RWPE1 (cell line): ENCODE measurements at regions not wholly inside any gene's neighbourhood (a gene's known extent, or its start where the extent isn't known, plus 50 kb on each side); places are given as distances from the start of the nearest gene placed in this dataset.

Source experiments
- CTCF ChIA-PET: fragments of 350-600 bp; sonication (Branson Sonifier 250); formaldehyde crosslinking; extraction: SDS; loops from one replicate; lab custom pipeline; 2021; lab: Yijun Ruan, JAX
- POLR2A ChIA-PET: fragments of 400-600 bp; formaldehyde crosslinking; extraction: SDS; loops from one replicate; lab custom pipeline; 2020; ENCODE audit warnings: antibody characterized with exemption; ENCODE audit not compliant: low non-redundant PET; lab: Yijun Ruan, JAX
- DNase-seq: peaks from one replicate; pipeline ENCODE4 v3.0.0; 2012; ENCODE audit warnings: low spot score
- H3K27ac ChIP-seq: fragments of 450-650 bp; 2 replicates; pipeline ENCODE4 v1.5.1; 2017
- TF ChIP-seq, protein P1 (sequence below): fragments of 450-650 bp; conservative IDR thresholded peaks from 2 replicates; pipeline ENCODE4 v1.5.1; 2017; ENCODE audit warnings: low read depth, mild to moderate bottlenecking

DNA sequence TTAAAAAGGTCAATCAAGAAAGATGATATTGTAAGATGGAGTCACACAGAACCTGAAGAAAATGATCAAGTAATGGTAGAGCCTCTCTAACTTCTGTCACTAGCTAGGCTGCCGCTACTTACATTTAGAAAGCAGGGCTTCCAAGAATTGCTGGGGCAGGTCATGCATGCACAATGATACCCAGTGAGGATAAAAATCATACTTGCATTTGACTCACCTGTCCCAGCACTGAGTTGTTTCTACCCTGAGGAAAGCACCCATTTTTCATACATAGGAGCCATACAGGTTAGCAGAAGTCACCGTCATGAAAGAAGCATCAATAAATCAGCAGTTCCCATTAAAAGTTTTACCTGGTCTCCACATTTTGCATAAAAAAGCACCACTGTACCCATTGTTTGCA lies 662.3 kb upstream of the FANCL start:
- no peak for DNase-seq
- POLR2A ChIA-PET: no interaction called here
- CTCF ChIA-PET: no interaction called here
- H3K27ac ChIP-seq: no peak overlapping the region
- TF ChIP-seq, protein P1, sequence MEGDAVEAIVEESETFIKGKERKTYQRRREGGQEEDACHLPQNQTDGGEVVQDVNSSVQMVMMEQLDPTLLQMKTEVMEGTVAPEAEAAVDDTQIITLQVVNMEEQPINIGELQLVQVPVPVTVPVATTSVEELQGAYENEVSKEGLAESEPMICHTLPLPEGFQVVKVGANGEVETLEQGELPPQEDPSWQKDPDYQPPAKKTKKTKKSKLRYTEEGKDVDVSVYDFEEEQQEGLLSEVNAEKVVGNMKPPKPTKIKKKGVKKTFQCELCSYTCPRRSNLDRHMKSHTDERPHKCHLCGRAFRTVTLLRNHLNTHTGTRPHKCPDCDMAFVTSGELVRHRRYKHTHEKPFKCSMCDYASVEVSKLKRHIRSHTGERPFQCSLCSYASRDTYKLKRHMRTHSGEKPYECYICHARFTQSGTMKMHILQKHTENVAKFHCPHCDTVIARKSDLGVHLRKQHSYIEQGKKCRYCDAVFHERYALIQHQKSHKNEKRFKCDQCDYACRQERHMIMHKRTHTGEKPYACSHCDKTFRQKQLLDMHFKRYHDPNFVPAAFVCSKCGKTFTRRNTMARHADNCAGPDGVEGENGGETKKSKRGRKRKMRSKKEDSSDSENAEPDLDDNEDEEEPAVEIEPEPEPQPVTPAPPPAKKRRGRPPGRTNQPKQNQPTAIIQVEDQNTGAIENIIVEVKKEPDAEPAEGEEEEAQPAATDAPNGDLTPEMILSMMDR: no peak

DNA sequence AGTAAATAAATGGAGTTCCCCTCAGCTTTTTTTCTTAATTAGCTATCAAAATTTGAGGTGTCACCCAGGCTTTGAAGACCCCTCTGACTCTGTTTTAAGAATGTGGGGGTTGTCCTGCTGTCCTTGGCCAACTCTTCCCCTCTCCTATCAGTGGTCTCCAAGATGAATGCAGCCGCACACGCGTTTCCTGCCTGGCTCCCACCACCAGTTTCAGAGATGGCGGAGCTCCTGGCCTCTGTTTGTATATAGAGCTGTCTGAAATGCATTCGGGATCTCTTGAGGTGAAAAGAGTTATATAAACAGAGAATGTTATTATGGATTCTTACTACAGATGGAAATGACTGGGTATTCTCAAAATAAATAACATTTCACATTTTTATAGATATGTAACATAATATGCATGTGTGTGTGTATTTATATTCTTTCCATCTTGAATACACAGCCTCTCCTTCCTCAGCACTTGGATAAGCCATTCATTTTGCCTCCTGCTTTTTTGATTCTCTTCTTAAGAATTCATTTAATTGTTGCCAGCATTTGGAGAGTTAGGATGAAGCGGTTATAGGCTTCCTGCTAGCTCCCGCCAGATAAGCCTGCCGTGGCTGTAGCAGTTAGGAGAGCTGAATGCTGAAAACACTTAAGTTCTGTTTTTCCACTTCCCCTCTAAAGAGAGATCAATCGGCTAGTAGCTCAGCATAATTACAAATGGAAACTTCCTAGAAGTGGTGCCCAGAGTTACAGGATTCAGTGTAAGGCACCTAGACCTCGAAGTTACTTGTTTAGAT lies 659.3 kb upstream of the FANCL start:
- H3K27ac ChIP-seq: no peak overlapping the region
- TF ChIP-seq, protein P1: no peak
- no peak for DNase-seq
- ChIA-PET POLR2A (no interaction called here), CTCF (interaction anchor here (0.6 kb wide), 1 partner anchor 202 kb away, joined by 3 read pairs; no protein-coding TSS in a partner anchor)

DNA sequence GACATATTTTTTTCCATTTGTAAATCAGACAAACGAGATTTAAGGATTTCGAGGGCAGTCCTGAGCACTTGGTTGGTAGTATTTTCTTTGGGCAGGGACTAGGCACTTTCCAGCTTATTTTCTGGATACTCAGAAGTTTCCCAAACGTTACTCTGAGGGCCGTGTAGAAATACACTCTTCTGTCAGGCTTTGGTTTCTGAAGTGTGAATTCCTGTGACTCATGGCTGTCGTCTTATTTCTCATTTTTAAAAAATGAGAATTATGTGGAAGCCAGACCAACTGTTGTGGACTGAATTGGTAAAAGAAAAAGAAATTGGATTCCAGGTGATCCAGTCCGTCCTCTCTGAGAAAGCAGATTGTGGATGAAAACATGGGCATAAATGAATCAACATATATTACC lies 658.6 kb upstream of the FANCL start:
- no peak for DNase-seq
- TF ChIP-seq, protein P1: no peak
- no peak overlapping the region for H3K27ac ChIP-seq
- ChIA-PET CTCF (interaction anchor here (0.7 kb wide), 1 partner anchor 126 kb away, joined by 3 read pairs; no protein-coding TSS in a partner anchor), POLR2A (no interaction called here)

DNA sequence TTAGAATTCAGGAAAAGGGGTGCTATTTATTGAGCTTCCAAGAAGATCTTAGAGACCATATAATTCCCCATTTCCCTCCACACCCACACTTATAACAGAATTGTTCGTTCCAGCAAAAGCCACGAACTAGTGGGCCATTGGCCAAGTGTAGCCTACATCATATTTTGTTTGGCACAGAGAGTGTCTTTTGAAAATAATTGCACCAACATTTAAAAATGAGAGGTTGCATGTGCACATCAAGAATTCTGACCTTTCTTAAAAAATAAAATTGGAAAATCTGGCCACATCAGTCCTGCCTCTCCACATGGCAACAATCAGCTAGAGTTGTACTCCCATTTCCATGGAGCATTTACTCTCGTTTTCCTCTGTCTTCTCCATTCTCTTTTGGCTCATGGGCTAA lies 655.5 kb upstream of the FANCL start:
- POLR2A ChIA-PET: no interaction called here
- CTCF ChIA-PET: no interaction called here
- TF ChIP-seq, protein P1: no peak
- DNase-seq: no peak
- no peak overlapping the region for H3K27ac ChIP-seq

DNA sequence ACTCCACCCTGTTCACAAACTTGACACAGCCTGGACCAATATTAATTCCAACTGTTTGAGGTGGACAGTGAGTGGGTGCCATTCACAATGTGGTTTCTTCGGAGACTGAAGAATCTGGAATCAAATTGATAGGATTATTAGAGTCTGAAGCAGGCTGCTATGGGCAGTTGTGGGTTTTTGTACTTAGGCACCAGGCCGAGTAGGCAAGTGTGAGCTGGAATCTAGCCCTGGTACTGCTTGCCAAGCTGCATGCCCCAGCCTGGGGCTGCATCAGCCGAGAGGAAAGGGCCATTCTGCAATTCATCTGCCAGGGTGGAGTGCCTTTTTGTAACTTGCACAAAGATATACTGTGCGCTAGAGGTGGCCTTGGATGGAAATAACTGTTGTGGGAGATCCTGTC lies 654.7 kb upstream of the FANCL start:
- ChIA-PET CTCF (no interaction called here), POLR2A (no interaction called here)
- TF ChIP-seq, protein P1: no peak
- no peak for DNase-seq
- peak overlapping the region; percentile 80 for H3K27ac ChIP-seq

DNA sequence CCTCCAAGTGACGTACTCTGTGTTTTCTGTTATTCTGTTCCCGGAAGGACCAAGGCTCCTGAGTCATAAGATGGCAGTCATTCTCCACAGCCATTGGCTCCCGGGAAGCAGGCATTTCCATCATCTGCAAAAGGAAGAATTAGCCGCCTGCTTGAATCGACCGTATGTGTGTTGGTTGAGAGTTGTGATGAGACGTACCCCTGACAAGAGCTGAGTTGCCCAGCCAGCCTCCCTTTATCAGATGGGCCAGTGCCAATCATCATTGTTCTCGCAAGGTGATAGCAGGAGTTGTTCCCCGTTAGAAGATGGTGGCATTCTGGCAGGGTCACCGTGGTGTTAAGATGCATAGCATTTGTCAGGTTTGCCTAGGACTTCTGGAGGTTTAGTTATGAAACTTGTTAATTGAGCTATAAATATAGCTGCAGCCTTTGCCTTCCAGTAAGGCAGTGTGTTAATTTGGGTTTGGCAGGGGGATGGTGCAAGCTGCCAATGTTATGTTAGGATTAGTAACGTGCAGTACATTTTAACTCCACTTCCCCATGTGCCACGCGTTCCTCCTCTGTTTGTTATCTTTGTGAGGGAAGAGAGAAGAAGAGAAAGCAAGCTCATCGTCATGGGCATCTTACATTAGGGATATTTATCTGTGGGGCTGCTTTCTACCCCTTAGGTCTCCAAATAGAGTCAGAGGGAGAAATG lies 652.7 kb upstream of the FANCL start:
- CTCF ChIA-PET: no interaction called here
- no peak overlapping the region for H3K27ac ChIP-seq
- TF ChIP-seq, protein P1: no peak
- POLR2A ChIA-PET: no interaction called here
- DNase-seq: no peak
